GM23248 (cell line): ENCODE measurements at regions not wholly inside any gene's neighbourhood (a gene's known extent, or its start where the extent isn't known, plus 50 kb on each side); places are given as distances from the start of the nearest gene placed in this dataset.

ENCODE experiments used
- DNase-seq: peaks from one replicate; pipeline ENCODE4 v3.0.0-alpha.2; 2015
- H2AFZ ChIP-seq: fragments of 200-600 bp; sonication (generic); 2 replicates; pipeline ENCODE4 v1.6.1; 2016; ENCODE audit warnings: antibody characterized with exemption
- H3F3A ChIP-seq: fragments of 200-600 bp; sonication (generic); 2 replicates; pipeline ENCODE4 v1.6.1; 2016; ENCODE audit warnings: mild to moderate bottlenecking, antibody characterized with exemption, mixed run types; ENCODE audit not compliant: insufficient read depth
- H3K27ac ChIP-seq: fragments of 200-600 bp; sonication (generic); 2 replicates; pipeline ENCODE4 v1.5.1; 2016; ENCODE audit warnings: mild to moderate bottlenecking
- H3K27me3 ChIP-seq: fragments of 200-600 bp; sonication (generic); replicated peaks from 2 replicates; pipeline ENCODE4 v1.6.1; 2016; ENCODE audit warnings: mild to moderate bottlenecking; ENCODE audit not compliant: insufficient read depth
- H3K36me3 ChIP-seq: fragments of 200-600 bp; sonication (generic); 2 replicates; pipeline ENCODE4 v1.6.1; 2016; ENCODE audit warnings: low read depth, mild to moderate bottlenecking
- H3K4me1 ChIP-seq: fragments of 200-600 bp; sonication (generic); 2 replicates; pipeline ENCODE4 v1.6.1; 2016; ENCODE audit warnings: mild to moderate bottlenecking; ENCODE audit not compliant: insufficient read depth
- H3K4me2 ChIP-seq: fragments of 200-600 bp; sonication (generic); one replicate; pipeline ENCODE4 v1.6.1; 2016; ENCODE audit warnings: mild to moderate bottlenecking; ENCODE audit not compliant: unreplicated experiment
- H3K4me3 ChIP-seq: fragments of 200-600 bp; sonication (generic); 2 replicates; pipeline ENCODE4 v1.5.1; 2016; ENCODE audit warnings: mild to moderate bottlenecking
- H3K79me2 ChIP-seq: fragments of 200-600 bp; sonication (generic); 2 replicates; pipeline ENCODE4 v1.6.1; 2016; ENCODE audit warnings: mild to moderate bottlenecking; ENCODE audit not compliant: insufficient read depth
- H3K9ac ChIP-seq: fragments of 200-600 bp; sonication (generic); 2 replicates; pipeline ENCODE4 v1.6.1; 2016; ENCODE audit warnings: mild to moderate bottlenecking
- H3K9me2 ChIP-seq: fragments of 200-600 bp; sonication (generic); 2 replicates; pipeline ENCODE4 v1.6.1; 2016; ENCODE audit warnings: mixed run types, mild to moderate bottlenecking, moderate library complexity; ENCODE audit not compliant: insufficient read depth
- H3K9me3 ChIP-seq: fragments of 200-600 bp; sonication (generic); one replicate; pipeline ENCODE4 v1.6.1; 2017; ENCODE audit warnings: low read depth
- H4K20me1 ChIP-seq: fragments of 200-600 bp; sonication (generic); 2 replicates; pipeline ENCODE4 v1.6.0; 2016; ENCODE audit not compliant: insufficient read depth
- EZH2 ChIP-seq: fragments of 200-600 bp; sonication (generic); IDR thresholded peaks from 2 replicates; pipeline ENCODE4 v1.6.1; 2018; ENCODE audit warnings: antibody characterized with exemption, mild to moderate bottlenecking; ENCODE audit not compliant: insufficient read depth, poor library complexity, severe bottlenecking
- EZH2phosphoT487 ChIP-seq: fragments of 200-600 bp; sonication (generic); IDR thresholded peaks from 2 replicates; pipeline ENCODE4 v1.6.1; 2018; ENCODE audit warnings: antibody characterized with exemption, moderate library complexity, mild to moderate bottlenecking, low read depth; ENCODE audit not compliant: insufficient read depth
- WGBS, 2 experiments: methylation state at CpG; one replicate each; pipeline ENCODE4 v1.1.6; 2015 to 2017; ENCODE audit warnings: low lambda C conversion rate in 2 of 2, low coverage in 1 of 2; ENCODE audit errors: missing lambda C conversion rate in 2 of 2; 5-methylcytosine and 5-hydroxymethylcytosine counted together
- in situ Hi-C: fragments of 300-500 bp; cut with MboI; formaldehyde crosslinking; loops from 2 replicates; pipeline ENCODE4 v1.15.0; 2020

- Histone ChIP-seq H3K4me3 (no peak overlapping the region), H4K20me1 (no peaks in the 10 kb centered on the region), H3K9ac (no peak overlapping the region), H3K27me3 (no peaks in the 10 kb centered on the region), H3F3A (no peaks in the 10 kb centered on the region), H3K27ac (no peak overlapping the region), H3K9me2 (no peaks in the 10 kb centered on the region), H3K4me2 (no peak overlapping the region), H3K4me1 (no peaks in the 10 kb centered on the region), H3K36me3 (no peaks in the 10 kb centered on the region), H3K79me2 (no peaks in the 10 kb centered on the region), H3K9me3 (no peaks in the 10 kb centered on the region), H2AFZ (no peak overlapping the region)
- in situ Hi-C loops = no loop called here
- DNase-seq = no peak
- TF ChIP-seq EZH2phosphoT487 = no peak
- TF ChIP-seq EZH2 = no peak
Observed at GRCh38 chr4:18511727-18512126, 490.2 kb upstream of the LCORL start.

- Histone ChIP-seq H3K27ac (no peak overlapping the region), H4K20me1 (no peaks in the 10 kb centered on the region), H3K9me3 (no peaks in the 10 kb centered on the region), H3K27me3 (no peaks in the 10 kb centered on the region), H3K4me3 (no peak overlapping the region), H3K36me3 (no peaks in the 10 kb centered on the region), H2AFZ (no peak overlapping the region), H3K4me1 (no peaks in the 10 kb centered on the region), H3K4me2 (no peak overlapping the region), H3K9me2 (no peaks in the 10 kb centered on the region), H3K9ac (no peak overlapping the region), H3F3A (no peaks in the 10 kb centered on the region), H3K79me2 (no peaks in the 10 kb centered on the region)
- no peak for DNase-seq
- in situ Hi-C loops = no loop called here
- whole genome bisulfite sequencing, 2 experiments = 0 to 6% methylated on average over 2 of the region's 2 CpGs
- no peak for TF ChIP-seq EZH2
Observed at GRCh38 chr4:18508786-18509185, 487.2 kb upstream of the LCORL start.

- no peak overlapping the region for H3K4me3 ChIP-seq
- H2AFZ ChIP-seq = no peak overlapping the region
- H3K4me2 ChIP-seq = no peak overlapping the region
- H3K9me3 ChIP-seq = no peaks in the 10 kb centered on the region
- no peaks in the 10 kb centered on the region for H3K4me1 ChIP-seq
- no peak overlapping the region for H3K9ac ChIP-seq
- H3K27ac ChIP-seq = no peak overlapping the region
- TF ChIP-seq EZH2 = no peak
- no peak for TF ChIP-seq EZH2phosphoT487
- in situ Hi-C loops = no loop called here
- no peaks in the 10 kb centered on the region for H3K79me2 ChIP-seq
- no peak for DNase-seq
- no peaks in the 10 kb centered on the region for H3K36me3 ChIP-seq
- H3K27me3 ChIP-seq = no peaks in the 10 kb centered on the region
- no peaks in the 10 kb centered on the region for H3K9me2 ChIP-seq
- H4K20me1 ChIP-seq = no peaks in the 10 kb centered on the region
- no peaks in the 10 kb centered on the region for H3F3A ChIP-seq
Observed at GRCh38 chr4:18480928-18481327, 459.4 kb upstream of the LCORL start.

GRCh38 chr4:18480342-18480741 is 458.8 kb upstream of the LCORL start:
- Histone ChIP-seq H3K79me2 (no peaks in the 10 kb centered on the region), H3K27me3 (no peaks in the 10 kb centered on the region)

GRCh38 chr4:18479825-18480224 is 458.3 kb upstream of the LCORL start:
- TF ChIP-seq EZH2phosphoT487 (no peak), EZH2 (no peak)
- in situ Hi-C loops = no loop called here
- H3K27ac ChIP-seq = no peak overlapping the region
- no peaks in the 10 kb centered on the region for H3K4me1 ChIP-seq
- DNase-seq = no peak
- 26% methylated on average over 3 of the region's 3 CpGs for WGBS, 2 experiments
- H3K36me3 ChIP-seq = no peaks in the 10 kb centered on the region
- no peak overlapping the region for H2AFZ ChIP-seq
- no peaks in the 10 kb centered on the region for H3K9me2 ChIP-seq
- no peaks in the 10 kb centered on the region for H4K20me1 ChIP-seq
- H3K9ac ChIP-seq = no peak overlapping the region
- no peaks in the 10 kb centered on the region for H3K79me2 ChIP-seq
- H3K9me3 ChIP-seq = no peaks in the 10 kb centered on the region
- H3K4me3 ChIP-seq = no peak overlapping the region
- no peak overlapping the region for H3K4me2 ChIP-seq
- H3F3A ChIP-seq = no peaks in the 10 kb centered on the region
- H3K27me3 ChIP-seq = no peaks in the 10 kb centered on the region

More at GRCh38 chr4:18480342-18480741, 458.8 kb upstream of the LCORL start:
- no peak overlapping the region for H3K27ac ChIP-seq
- no peaks in the 10 kb centered on the region for H3F3A ChIP-seq
- no peaks in the 10 kb centered on the region for H3K9me2 ChIP-seq
- H3K4me1 ChIP-seq = no peaks in the 10 kb centered on the region
- no peak for TF ChIP-seq EZH2phosphoT487
- no peak for TF ChIP-seq EZH2
- in situ Hi-C loops = no loop called here
- H2AFZ ChIP-seq = no peak overlapping the region
- no peaks in the 10 kb centered on the region for H3K9me3 ChIP-seq
- H4K20me1 ChIP-seq = no peaks in the 10 kb centered on the region
- no peak overlapping the region for H3K4me3 ChIP-seq
- DNase-seq = no peak
- no peak overlapping the region for H3K4me2 ChIP-seq
- H3K36me3 ChIP-seq = no peaks in the 10 kb centered on the region
- H3K9ac ChIP-seq = no peak overlapping the region
